Ovary (tissue), 7 donors: ENCODE measurements at regions not wholly inside any gene's neighbourhood (a gene's known extent, or its start where the extent isn't known, plus 50 kb on each side); places are given as distances from the start of the nearest gene placed in this dataset.

Experiments used
- DNase-seq, 5 donors: peaks; one replicate each; pipeline ENCODE4 v3.0.0-alpha.2; 2019 to 2020
- H3K27ac ChIP-seq, 2 donors: fragments of 200-600 bp; one replicate each; pipeline versions ENCODE4 v1.5.1 to v1.8.0; 2019 to 2022
- H3K27me3 ChIP-seq: fragments of 200-600 bp; one replicate; pipeline ENCODE4 v1.8.0; 2022
- H3K36me3 ChIP-seq: fragments of 200-600 bp; sonication (generic); one replicate; pipeline ENCODE4 v1.5.1; 2019
- H3K4me1 ChIP-seq: one replicate; pipeline ENCODE4 v1.8.1; 2013; ENCODE audit warnings: mild to moderate bottlenecking, moderate library complexity; ENCODE audit not compliant: insufficient read depth
- H3K4me3 ChIP-seq: fragments of 200-600 bp; sonication (generic); one replicate; pipeline ENCODE4 v1.5.1; 2017
- H3K9me3 ChIP-seq, 2 donors: fragments of 200-600 bp in 1 of 2; sonication (generic) in 1 of 2; one replicate each; pipeline versions ENCODE4 v1.5.1 to v1.8.1; 2013 to 2019; ENCODE audit warnings: mild to moderate bottlenecking in 1 of 2, moderate library complexity in 1 of 2
- CTCF ChIP-seq, 3 donors: fragments of 450-650 bp in 2 of 3; fragments of 200-600 bp in 1 of 3; IDR thresholded peaks; one replicate each; pipeline versions ENCODE4 v1.5.1 to v1.8.0; 2016 to 2022; ENCODE audit warnings: antibody characterized with exemption in 3 of 3, mild to moderate bottlenecking in 1 of 3
- EP300 ChIP-seq: sonication (generic); formaldehyde crosslinking; IDR thresholded peaks from one replicate; pipeline ENCODE4 v1.6.1; 2017; ENCODE audit warnings: antibody characterized with exemption
- POLR2A ChIP-seq: fragments of 450-650 bp; IDR thresholded peaks from one replicate; pipeline ENCODE4 v1.6.1; 2017; ENCODE audit warnings: antibody characterized with exemption, mild to moderate bottlenecking, moderate library complexity
- WGBS, 3 donors: extraction: QIAGEN DNeasy Blood & Tissue Kit in 1 of 3; methylation state at CpG; one replicate each; pipeline versions ENCODE4 v1.1.5 to v1.1.7; 2013 to 2017; 5-methylcytosine and 5-hydroxymethylcytosine counted together
- intact Hi-C, 4 donors: fragments of 100-400 bp; cut with DNase I; formaldehyde crosslinking; loops; one replicate each; pipeline versions ENCODE4 v1.11.0 to v1.15.1; 2022 to 2023
- donor health status: DM: no; HTN: no; CAD: no; lungs with moderate emphysema.
- donor health status: DM: no; HTN: no; CAD: no.
- donor health status: Bipolar disorder and iron deficiency.
- donor health status: DM: no; HTN: no; CAD: no.
- donor health status: DM: yes; HTN: yes; CAD: no.

- TF ChIP-seq CTCF (IDR thresholded peaks at IDR 0.05), result no peak
- no peak for TF ChIP-seq POLR2A
- TF ChIP-seq EP300, result no peak
- intact Hi-C loops, result no loop called here
- H3K36me3 ChIP-seq, result no peaks in the 10 kb centered on the region
- no peaks in the 10 kb centered on the region for H3K4me1 ChIP-seq
- 72 to 78% (median 75%) methylated on average over 8 of the region's 8 CpGs for WGBS, 3 donors
- H3K4me3 ChIP-seq, result no peak overlapping the region
- no peak overlapping the region for H3K27ac ChIP-seq
- no peaks in the 10 kb centered on the region for H3K9me3 ChIP-seq
- H3K27me3 ChIP-seq, result no peaks in the 10 kb centered on the region
- no peak for DNase-seq
These were observed 136.1 kb downstream of the ICOS start for GRCh38 chr2:204072443-204073324.

GRCh38 chr2:204074456-204074855 lies 137.9 kb downstream of the ICOS start:
- Histone ChIP-seq H3K9me3 (no peaks in the 10 kb centered on the region), H3K27me3 (no peaks in the 10 kb centered on the region), H3K27ac (no peak overlapping the region), H3K36me3 (no peaks in the 10 kb centered on the region), H3K4me1 (no peaks in the 10 kb centered on the region), H3K4me3 (no peak overlapping the region)
- TF ChIP-seq POLR2A, result no peak
- TF ChIP-seq CTCF (IDR thresholded peaks at IDR 0.05), result no peak
- no peak for TF ChIP-seq EP300
- WGBS, 3 donors, result 53 to 85% (median 82%) methylated on average over 1 of the region's 1 CpG
- intact Hi-C loops, result no loop called here
- DNase-seq, result no peak

GRCh38 chr2:204078003-204078698 lies 141.6 kb downstream of the ICOS start:
- intact Hi-C loops, result no loop called here
- H3K27me3 ChIP-seq, result no peaks in the 10 kb centered on the region
- TF ChIP-seq CTCF (IDR thresholded peaks at IDR 0.05), result no peak
- TF ChIP-seq EP300, result no peak
- no peak for TF ChIP-seq POLR2A

GRCh38 chr2:204081487-204082425 lies 145.2 kb downstream of the ICOS start:
- no peaks in the 10 kb centered on the region for H3K9me3 ChIP-seq
- no peaks in the 10 kb centered on the region for H3K36me3 ChIP-seq
- no peak for TF ChIP-seq POLR2A
- TF ChIP-seq CTCF (IDR thresholded peaks at IDR 0.05), result no peak
- TF ChIP-seq EP300, result no peak
- peaks cover 2% of the 10 kb centered on the region for H3K4me1 ChIP-seq
- no peak for DNase-seq
- WGBS, 3 donors, result 84 to 88% (median 85%) methylated on average over 12 of the region's 12 CpGs
- intact Hi-C loops, result no loop called here
- no peak overlapping the region for H3K4me3 ChIP-seq
- H3K27ac ChIP-seq, result no peak overlapping the region
- H3K27me3 ChIP-seq, result no peaks in the 10 kb centered on the region

More at GRCh38 chr2:204078003-204078698, 141.6 kb downstream of the ICOS start:
- Histone ChIP-seq H3K4me1 (peaks cover 2% of the 10 kb centered on the region), H3K27ac (no peak overlapping the region), H3K36me3 (no peaks in the 10 kb centered on the region), H3K4me3 (no peak overlapping the region), H3K9me3 (no peaks in the 10 kb centered on the region)
- WGBS, 3 donors, result 66 to 86% (median 70%) methylated on average over 4 of the region's 4 CpGs
- DNase-seq, result no peak
